Upper lobe of right lung (tissue), 1 donor: ENCODE measurements at regions not wholly inside any gene's neighbourhood (a gene's known extent, or its start where the extent isn't known, plus 50 kb on each side); places are given as distances from the start of the nearest gene placed in this dataset.
A peak's percentile ranks its signal among the peaks of the same experiment; 100 is the strongest.

ENCODE experiments used
- ATAC-seq: fragments of 200-7000 bp; cut with Tn5 transposase; one replicate; pipeline ENCODE4 v1.9.1; 2020; ENCODE audit warnings: mild to moderate bottlenecking, moderate library complexity
- DNase-seq: peaks from one replicate; pipeline ENCODE4 v3.0.0-alpha.2; 2020
- H3K27ac ChIP-seq: fragments of 200-600 bp; one replicate; pipeline ENCODE4 v1.8.0; 2022
- H3K27me3 ChIP-seq: fragments of 200-600 bp; one replicate; pipeline ENCODE4 v1.8.0; 2022; ENCODE audit warnings: mild to moderate bottlenecking
- H3K36me3 ChIP-seq: fragments of 200-600 bp; one replicate; pipeline ENCODE4 v1.8.0; 2022
- H3K4me1 ChIP-seq: fragments of 200-600 bp; one replicate; pipeline ENCODE4 v1.8.0; 2022
- H3K4me3 ChIP-seq: fragments of 200-600 bp; one replicate; pipeline ENCODE4 v1.8.0; 2022; ENCODE audit warnings: mild to moderate bottlenecking
- H3K9me3 ChIP-seq: fragments of 200-600 bp; one replicate; pipeline ENCODE4 v1.8.0; 2022
- CTCF ChIP-seq: fragments of 200-600 bp; IDR thresholded peaks from one replicate; pipeline ENCODE4 v1.8.0; 2022; ENCODE audit warnings: antibody characterized with exemption
- intact Hi-C: fragments of 100-400 bp; cut with DNase I; formaldehyde crosslinking; loops from one replicate; pipeline ENCODE4 v1.11.0; 2022
- donor health status: DM: no; HTN: yes; CAD: no; lungs with severe emphysema.

GRCh38 chr3:132871956-132872355, 149.7 kb upstream of the NPHP3 start:
- Histone ChIP-seq H3K27ac (no peak overlapping the region), H3K9me3 (no peaks in the 10 kb centered on the region), H3K4me3 (no peak overlapping the region), H3K36me3 (no peaks in the 10 kb centered on the region), H3K27me3 (no peaks in the 10 kb centered on the region), H3K4me1 (no peaks in the 10 kb centered on the region)
- intact Hi-C loops, result no loop called here
- no peak for DNase-seq
- no peak for TF ChIP-seq CTCF
- ATAC-seq, result peak; percentile 46

GRCh38 chr3:132870541-132870940, 148.3 kb upstream of the NPHP3 start:
- no peak overlapping the region for H3K27ac ChIP-seq
- H3K4me3 ChIP-seq, result no peak overlapping the region
- no peaks in the 10 kb centered on the region for H3K36me3 ChIP-seq
- no peak for TF ChIP-seq CTCF
- intact Hi-C loops, result no loop called here
- no peaks in the 10 kb centered on the region for H3K27me3 ChIP-seq
- H3K4me1 ChIP-seq, result no peaks in the 10 kb centered on the region
- no peaks in the 10 kb centered on the region for H3K9me3 ChIP-seq
- no peak for DNase-seq
- no peak for ATAC-seq

- ATAC-seq (no peak), DNase-seq (no peak)
- Histone ChIP-seq H3K27me3 (no peaks in the 10 kb centered on the region), H3K4me3 (no peak overlapping the region), H3K36me3 (no peaks in the 10 kb centered on the region), H3K27ac (no peak overlapping the region), H3K9me3 (no peaks in the 10 kb centered on the region), H3K4me1 (no peaks in the 10 kb centered on the region)
- intact Hi-C loops, result no loop called here
- TF ChIP-seq CTCF, result no peak
Observed at GRCh38 chr3:132867956-132868355, 145.7 kb upstream of the NPHP3 start.

- TF ChIP-seq CTCF, result no peak
- H3K27me3 ChIP-seq, result no peaks in the 10 kb centered on the region
- intact Hi-C loops, result no loop called here
Observed at GRCh38 chr3:132867526-132867925, 145.3 kb upstream of the NPHP3 start.

GRCh38 chr3:132857317-132857716, 135.1 kb upstream of the NPHP3 start:
- Histone ChIP-seq H3K4me3 (no peak overlapping the region), H3K4me1 (no peaks in the 10 kb centered on the region), H3K27me3 (no peaks in the 10 kb centered on the region), H3K27ac (no peak overlapping the region), H3K9me3 (no peaks in the 10 kb centered on the region), H3K36me3 (no peaks in the 10 kb centered on the region)
- intact Hi-C loops, result no loop called here
- DNase-seq (no peak), ATAC-seq (no peak)
- TF ChIP-seq CTCF, result no peak

More at GRCh38 chr3:132867526-132867925, 145.3 kb upstream of the NPHP3 start:
- ATAC-seq, result no peak
- no peaks in the 10 kb centered on the region for H3K4me1 ChIP-seq
- H3K36me3 ChIP-seq, result no peaks in the 10 kb centered on the region
- no peaks in the 10 kb centered on the region for H3K9me3 ChIP-seq
- no peak overlapping the region for H3K4me3 ChIP-seq
- no peak for DNase-seq
- H3K27ac ChIP-seq, result no peak overlapping the region

GRCh38 chr3:132854856-132855535, 132.8 kb upstream of the NPHP3 start:
- ATAC-seq, result no peak
- no peak for TF ChIP-seq CTCF
- intact Hi-C loops, result no loop called here

More at GRCh38 chr3:132854856-132855535, 132.8 kb upstream of the NPHP3 start:
- no peak overlapping the region for H3K27ac ChIP-seq
- DNase-seq, result no peak
- no peaks in the 10 kb centered on the region for H3K4me1 ChIP-seq
- H3K27me3 ChIP-seq, result no peaks in the 10 kb centered on the region
- no peak overlapping the region for H3K4me3 ChIP-seq
- H3K9me3 ChIP-seq, result no peaks in the 10 kb centered on the region
- H3K36me3 ChIP-seq, result no peaks in the 10 kb centered on the region
